HG03575 (cell line): ENCODE measurements at regions not wholly inside any gene's neighbourhood (a gene's known extent, or its start where the extent isn't known, plus 50 kb on each side); places are given as distances from the start of the nearest gene placed in this dataset.

Source experiments
- ATAC-seq: cut with Tn5 transposase; IDR thresholded peaks from one replicate; pipeline ENCODE4 v1.9.1; 2021; ENCODE audit not compliant: unreplicated experiment, insufficient number of reproducible peaks, low FRiP score; ENCODE audit errors: extremely low read depth

DNA sequence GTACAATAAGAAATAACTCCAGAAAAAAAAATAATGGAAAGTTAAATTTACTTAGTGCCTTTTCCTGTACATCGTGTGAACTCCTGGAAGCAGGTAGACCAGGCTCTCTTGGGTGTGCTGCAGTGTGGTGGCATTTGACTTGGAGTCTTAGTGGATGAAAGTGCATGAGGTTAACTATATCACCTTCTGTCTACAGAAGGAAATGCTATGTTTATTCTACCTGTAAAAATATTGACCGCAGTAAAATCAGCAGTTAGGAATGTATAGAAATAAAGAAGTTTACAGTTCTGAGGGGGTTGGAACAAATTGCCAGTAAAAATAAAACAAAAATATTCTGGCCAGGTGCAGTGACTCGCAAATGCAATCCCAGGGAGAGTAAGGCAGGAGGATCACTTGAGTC lies 722.1 kb downstream of the LIG4 start:
- no peak for ATAC-seq

DNA sequence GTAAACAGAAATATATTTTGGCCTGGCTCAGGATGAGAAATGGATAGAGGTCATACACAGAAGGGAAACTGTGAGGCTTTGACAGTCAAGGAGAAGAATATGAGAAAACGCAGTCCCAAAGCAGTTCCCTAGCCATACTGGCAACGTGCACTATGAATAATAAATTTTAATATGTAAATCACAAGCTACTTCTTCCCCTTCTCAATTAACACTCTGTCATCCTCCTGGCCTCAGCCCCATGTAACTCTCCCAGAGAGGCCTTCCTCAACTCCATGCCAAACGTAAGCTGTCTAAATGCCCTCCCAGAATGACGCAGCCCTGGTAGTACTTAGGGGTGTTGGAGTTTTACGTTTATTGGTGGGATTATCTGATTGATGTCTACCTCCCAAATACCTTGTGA lies 732.6 kb downstream of the LIG4 start:
- ATAC-seq: no peak

- no peak for ATAC-seq
Observed at GRCh38 chr13:107480130-107480529, 735.2 kb downstream of the LIG4 start.

GRCh38 chr13:107477772-107478379 lies 737.5 kb downstream of the LIG4 start:
- no peak for ATAC-seq

DNA sequence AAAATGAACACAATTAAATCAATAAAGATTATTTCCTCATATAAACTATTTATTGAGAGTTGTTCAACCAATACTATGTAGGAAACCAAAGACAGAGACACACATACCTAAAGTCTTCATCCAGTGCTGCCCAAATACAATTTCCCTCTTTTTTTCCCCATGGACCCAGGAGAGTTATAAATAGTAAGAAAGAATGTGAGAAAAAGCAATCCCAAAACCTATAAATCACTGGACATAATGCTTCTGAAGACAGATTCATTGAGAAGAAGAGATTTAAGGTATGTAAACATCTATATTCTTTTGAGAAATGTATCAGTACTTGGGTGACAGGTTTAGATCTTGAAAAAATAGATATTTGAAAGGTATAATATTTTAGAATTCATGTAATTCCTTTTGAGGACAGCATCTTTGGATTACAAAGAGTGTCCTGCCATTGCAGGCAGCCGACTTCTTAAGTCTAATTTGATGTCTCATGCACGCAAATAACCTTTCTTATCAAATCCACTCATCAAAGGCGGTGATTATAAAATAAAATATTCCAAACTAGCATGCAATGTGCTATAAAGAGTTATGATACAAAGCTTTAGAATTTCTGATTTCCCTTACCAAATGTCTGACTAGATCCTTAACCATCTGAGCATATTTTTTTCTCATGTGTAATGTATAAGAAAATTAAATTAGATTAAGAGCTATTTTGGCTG lies 739.4 kb downstream of the LIG4 start:
- ATAC-seq: no peak

DNA sequence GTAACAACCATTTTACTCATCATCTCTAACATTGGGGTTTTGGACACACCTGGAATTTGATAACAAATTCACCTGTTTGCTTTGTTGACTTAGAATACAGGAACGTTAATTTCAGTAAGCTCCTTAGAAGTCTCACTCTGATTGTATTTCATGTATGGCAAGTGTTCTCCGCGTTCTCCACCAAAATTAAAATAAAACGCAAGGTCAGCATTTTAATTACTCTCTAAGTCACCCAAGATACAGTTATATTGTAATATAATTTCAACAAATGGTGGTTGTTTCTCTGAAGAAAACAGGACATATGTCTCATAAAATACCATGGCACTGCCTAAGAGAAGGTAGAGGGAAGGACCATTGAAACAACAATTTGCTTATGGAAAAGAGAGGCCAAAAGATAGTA lies 742.1 kb downstream of the LIG4 start:
- no peak for ATAC-seq

- no peak for ATAC-seq
Observed at GRCh38 chr13:107466326-107467099, 748.8 kb downstream of the LIG4 start.

DNA sequence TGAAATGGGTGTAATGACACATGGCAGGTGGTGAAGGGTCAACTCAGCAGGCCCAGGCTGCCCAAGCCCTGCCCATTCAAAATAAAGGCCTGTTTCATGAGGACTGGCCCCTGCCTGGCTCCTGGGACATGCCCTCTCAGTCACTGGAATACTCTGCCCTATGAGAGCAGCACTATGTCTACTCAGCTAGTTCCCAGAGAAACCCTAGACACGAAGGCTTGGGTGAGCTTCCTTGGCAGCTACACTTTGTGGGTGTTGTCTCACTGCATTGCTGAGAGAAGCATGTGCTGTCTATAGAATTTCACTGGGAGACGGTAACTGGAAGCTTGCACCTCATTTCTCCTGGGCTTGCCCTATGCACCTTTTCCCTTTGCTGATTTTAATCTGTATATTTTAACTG lies 752.8 kb downstream of the LIG4 start:
- no peak for ATAC-seq

- ATAC-seq: no peak
Observed at GRCh38 chr13:107461751-107462150, 753.6 kb downstream of the LIG4 start.

DNA sequence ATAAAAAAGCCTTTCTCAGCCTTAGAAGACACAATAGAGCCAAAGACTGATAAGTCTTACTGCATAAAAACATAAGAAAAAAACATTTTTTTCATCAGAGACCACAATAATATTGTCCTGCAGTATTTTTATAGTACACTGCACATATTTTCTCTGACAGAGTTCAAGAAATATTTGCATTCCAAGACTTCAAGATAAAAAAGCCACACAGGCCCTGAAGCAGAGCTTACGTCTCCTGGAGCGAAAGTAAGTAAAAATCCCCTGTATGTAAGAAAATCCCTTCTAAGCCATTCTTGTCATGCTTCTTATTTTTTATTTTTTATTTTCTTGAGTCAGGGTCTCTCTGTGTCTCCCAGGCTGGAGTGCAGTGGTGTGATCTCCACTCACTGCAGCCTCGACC lies 755.9 kb downstream of the LIG4 start:
- no peak for ATAC-seq

DNA sequence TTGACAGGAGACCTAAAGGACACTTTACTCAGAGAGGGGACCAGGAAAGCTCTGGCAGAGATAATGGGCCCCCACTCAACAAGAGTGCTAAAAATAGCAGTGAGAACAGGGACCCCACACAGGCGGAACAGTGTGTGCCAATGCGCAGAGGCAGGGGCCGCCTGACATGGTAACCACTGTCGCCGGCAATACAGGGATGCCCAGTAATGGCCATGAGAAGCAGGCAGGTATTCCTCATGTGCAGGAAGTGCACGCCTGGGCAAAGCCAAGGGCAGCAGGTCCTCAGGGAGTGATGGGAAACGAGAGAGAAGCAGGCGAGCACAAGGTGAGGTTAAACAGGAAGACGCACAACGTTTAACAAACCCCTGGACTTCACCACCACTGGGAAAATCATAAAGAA lies 757.1 kb downstream of the LIG4 start:
- ATAC-seq: no peak

GRCh38 chr13:107457686-107458085 lies 757.6 kb downstream of the LIG4 start:
- no peak for ATAC-seq

GRCh38 chr13:107456431-107456830 lies 758.9 kb downstream of the LIG4 start:
- ATAC-seq: no peak

- no peak for ATAC-seq
Observed at GRCh38 chr13:107452833-107453232, 762.5 kb downstream of the LIG4 start.

DNA sequence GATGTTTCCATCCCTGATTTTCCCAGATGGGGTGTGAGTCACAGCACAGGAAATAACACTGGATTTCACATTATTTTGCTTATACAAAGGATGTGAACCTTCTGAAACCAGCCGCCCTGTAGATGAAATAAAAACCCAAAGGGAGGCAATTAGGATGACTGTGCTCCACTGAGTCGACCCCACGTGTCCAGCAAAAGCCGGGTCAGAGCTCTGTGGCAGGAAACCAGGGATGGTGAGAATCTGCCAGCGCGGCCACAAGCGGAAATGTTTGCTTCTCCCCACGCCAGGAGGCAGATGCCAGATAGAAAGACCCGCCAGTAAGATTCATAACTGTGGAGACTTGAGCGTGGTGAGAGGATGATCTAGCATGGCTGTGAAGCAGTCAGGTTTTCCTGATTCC lies 764.4 kb downstream of the LIG4 start:
- no peak for ATAC-seq

DNA sequence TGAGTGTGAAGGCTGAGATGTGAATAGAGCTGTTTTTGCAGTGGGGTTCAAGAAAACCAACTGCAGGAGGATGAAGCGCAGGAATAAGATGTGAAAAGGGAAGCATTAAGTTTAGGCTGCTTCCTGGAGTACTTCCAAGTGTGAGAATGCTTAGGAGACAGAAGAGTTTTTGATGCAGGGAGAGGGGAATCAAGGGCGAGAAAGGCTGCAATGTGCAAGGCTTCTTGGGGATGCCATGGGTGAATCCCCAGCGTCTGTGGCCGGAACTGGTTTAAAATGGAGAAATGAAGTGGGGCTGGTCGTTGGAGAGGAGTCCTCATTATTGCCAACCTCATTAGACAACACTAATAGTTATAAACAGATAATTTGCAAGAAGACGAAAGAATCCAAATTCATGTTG lies 764.9 kb downstream of the LIG4 start:
- ATAC-seq: no peak

DNA sequence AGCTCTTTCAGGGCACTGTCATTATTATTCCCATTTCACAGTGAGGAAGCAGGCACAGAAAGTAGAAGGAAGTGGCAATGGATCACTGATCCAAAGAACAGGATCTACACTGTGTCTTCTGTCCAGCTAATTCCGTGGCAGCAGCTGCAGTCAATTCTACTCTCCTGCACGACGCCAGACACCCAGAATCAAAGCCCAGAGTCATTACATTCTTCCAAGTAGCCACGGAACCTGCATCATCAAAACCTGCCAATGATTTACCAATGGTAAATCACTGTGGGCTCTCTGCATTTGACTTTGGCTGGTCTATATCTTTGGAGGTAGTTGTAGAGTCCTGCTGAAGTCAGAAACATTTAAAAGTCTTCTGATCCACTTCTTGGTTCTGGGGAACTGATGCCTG lies 767.7 kb downstream of the LIG4 start:
- ATAC-seq: no peak

- ATAC-seq: no peak
Observed at GRCh38 chr13:107441279-107441678, 774.1 kb downstream of the LIG4 start.

DNA sequence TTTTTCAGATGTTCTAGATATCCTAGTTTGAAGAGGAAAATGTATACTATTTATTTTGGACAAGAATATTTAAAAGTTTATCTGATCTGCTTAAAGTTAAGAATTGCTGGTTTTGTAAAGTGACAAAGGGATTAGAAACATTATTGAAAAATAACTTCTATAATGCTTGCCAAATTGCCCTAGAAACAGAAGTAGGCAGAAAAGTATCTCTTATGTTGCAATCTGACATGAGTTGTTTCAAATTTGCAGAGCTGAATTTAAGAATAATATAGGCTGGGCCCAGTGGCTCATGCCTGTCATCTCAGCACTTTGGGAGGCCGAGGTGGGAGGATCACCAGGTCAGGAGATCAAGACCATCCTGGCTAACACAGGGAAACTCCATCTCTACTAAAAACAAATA lies 777.1 kb downstream of the LIG4 start:
- no peak for ATAC-seq

- no peak for ATAC-seq
Observed at GRCh38 chr13:107434347-107434746, 781.0 kb downstream of the LIG4 start.
